Stomach (tissue), 4 donors: ENCODE measurements at regions not wholly inside any gene's neighbourhood (a gene's known extent, or its start where the extent isn't known, plus 50 kb on each side); places are given as distances from the start of the nearest gene placed in this dataset.

Experiments
- POLR2A ChIP-seq, 4 donors: fragments of 450-650 bp; IDR thresholded peaks; one replicate each; pipeline ENCODE4 v1.6.1; 2016; ENCODE audit warnings: antibody characterized with exemption in 4 of 4, control low read depth in 2 of 4, mild to moderate bottlenecking in 1 of 4, moderate library complexity in 1 of 4
- POLR2AphosphoS5 ChIP-seq, 3 donors: sonication (generic); formaldehyde crosslinking; IDR thresholded peaks; one replicate each; pipeline ENCODE4 v1.6.1; 2016; ENCODE audit warnings: antibody characterized with exemption in 3 of 3
- TF ChIP-seq, protein P1 (sequence below), 7 experiments: fragments of 450-650 bp in 4 of 7; fragments of 200-600 bp in 3 of 7; sonication (generic) in 3 of 7; IDR thresholded peaks; one replicate each; pipeline ENCODE4 v1.5.1; 2016 to 2019; ENCODE audit warnings: antibody characterized with exemption in 7 of 7, control low read depth in 2 of 7, mild to moderate bottlenecking in 1 of 7

DNA sequence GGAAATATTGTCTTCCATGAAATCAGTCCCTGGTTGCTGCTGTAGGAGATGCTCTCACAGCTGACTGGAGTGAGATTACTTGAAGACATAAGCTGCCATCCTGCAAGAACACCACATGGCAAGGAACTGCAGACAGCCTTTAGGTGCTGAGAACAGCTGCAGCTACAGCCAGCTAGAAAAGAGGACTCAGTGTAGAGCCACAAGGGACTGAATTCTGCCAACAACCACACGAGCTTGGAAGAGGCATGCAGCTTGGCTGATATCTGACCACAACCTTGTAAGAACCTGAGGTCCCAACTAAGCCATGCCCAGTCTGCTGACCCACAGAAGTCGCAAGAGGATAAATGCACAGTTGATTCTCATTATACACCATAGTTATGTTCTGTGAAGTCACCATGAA, 181.8 kb upstream of the ARL4C start:
- TF ChIP-seq POLR2A (IDR thresholded peaks at IDR 0.05) (no peak), POLR2AphosphoS5 (IDR thresholded peaks at IDR 0.05) (no peak)
- TF ChIP-seq, protein P1, sequence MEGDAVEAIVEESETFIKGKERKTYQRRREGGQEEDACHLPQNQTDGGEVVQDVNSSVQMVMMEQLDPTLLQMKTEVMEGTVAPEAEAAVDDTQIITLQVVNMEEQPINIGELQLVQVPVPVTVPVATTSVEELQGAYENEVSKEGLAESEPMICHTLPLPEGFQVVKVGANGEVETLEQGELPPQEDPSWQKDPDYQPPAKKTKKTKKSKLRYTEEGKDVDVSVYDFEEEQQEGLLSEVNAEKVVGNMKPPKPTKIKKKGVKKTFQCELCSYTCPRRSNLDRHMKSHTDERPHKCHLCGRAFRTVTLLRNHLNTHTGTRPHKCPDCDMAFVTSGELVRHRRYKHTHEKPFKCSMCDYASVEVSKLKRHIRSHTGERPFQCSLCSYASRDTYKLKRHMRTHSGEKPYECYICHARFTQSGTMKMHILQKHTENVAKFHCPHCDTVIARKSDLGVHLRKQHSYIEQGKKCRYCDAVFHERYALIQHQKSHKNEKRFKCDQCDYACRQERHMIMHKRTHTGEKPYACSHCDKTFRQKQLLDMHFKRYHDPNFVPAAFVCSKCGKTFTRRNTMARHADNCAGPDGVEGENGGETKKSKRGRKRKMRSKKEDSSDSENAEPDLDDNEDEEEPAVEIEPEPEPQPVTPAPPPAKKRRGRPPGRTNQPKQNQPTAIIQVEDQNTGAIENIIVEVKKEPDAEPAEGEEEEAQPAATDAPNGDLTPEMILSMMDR (IDR thresholded peaks at IDR 0.05), result no peak
